Inferior parietal cortex (tissue), 1 donor: ENCODE measurements at regions not wholly inside any gene's neighbourhood (a gene's known extent, or its start where the extent isn't known, plus 50 kb on each side); places are given as distances from the start of the nearest gene placed in this dataset.
"Not testable (repeated sequence)": the region's sequence is repeated elsewhere in the genome, so short reads cannot be mapped to it uniquely, and the experiment has no call there.

ENCODE experiments used
- DNase-seq: peaks from one replicate; pipeline ENCODE4 v3.0.0-alpha.2; 2016; ENCODE audit errors: extremely low spot score

- no peak for DNase-seq
Measured at GRCh38 chr2:186927867-186928191, 78.9 kb upstream of the ZSWIM2 start.

DNA sequence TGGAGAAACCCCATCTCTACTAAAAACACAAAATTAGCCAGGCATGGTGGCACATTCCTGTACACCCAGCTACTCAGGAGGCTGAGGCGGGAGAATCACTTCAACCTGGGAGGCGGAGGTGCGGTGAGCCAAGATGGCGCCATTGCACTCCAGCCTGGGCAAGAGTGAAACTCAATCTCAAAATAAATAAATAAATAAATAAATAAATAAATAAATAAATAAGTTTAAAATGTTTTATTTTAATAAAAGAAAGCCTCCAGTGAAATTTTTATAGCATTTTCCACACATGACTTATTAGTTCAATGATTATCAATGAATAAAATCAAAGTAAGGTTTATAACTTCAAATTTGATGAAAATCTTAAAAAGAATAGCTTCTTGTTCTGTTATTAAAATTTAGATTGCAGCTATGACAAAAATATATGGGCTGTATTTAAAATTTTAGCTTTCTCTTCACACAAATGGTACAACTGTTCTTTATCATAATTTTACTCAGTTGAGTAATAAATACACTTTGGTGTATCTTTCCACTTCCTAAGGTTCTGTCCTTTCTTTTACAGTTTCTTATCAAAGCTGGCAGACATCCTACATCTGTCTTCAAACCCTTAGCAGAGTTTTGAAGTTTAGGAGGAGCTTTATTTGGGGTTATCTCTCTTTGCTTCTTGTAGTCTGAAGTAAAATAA lies 78.4 kb upstream of the ZSWIM2 start:
- no peak for DNase-seq

DNA sequence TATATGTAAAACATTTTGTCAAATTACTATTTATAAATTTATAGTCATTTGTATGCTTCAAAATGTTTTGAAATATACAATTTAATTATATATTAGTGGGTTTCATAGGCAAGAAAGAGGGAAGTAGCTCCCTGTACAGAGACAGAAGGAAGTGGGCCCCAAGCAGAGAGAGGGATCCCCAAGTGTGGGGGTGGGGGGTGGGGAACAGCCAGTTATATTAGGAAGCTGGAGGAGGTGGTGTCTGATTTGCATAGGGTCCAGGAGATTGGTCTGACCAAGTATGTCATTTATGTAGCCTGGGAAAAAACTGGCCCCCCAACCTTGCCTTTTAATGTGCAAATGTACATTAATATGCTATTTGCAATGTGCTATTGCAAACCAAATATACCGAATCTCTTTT lies 76.5 kb upstream of the ZSWIM2 start:
- DNase-seq: no peak

DNA sequence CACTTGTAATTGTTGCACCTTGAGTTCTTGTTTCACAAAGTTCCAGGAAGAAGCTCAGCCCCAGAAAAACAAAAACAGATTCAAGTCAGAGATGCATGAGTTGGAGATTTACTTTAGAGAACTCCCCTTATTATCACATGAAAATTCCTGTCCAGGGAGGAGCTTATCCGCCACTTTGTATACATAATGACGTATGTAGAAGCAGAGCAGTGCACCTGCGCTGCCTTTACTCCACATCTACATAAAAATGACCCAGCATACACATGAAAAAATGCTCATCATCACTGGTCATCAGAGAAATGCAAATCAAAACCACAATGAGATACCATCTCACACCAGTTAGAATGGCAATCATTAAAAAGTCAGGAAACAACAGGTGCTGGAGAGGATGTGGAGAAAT lies 73.3 kb upstream of the ZSWIM2 start:
- DNase-seq: not testable (repeated sequence)

DNA sequence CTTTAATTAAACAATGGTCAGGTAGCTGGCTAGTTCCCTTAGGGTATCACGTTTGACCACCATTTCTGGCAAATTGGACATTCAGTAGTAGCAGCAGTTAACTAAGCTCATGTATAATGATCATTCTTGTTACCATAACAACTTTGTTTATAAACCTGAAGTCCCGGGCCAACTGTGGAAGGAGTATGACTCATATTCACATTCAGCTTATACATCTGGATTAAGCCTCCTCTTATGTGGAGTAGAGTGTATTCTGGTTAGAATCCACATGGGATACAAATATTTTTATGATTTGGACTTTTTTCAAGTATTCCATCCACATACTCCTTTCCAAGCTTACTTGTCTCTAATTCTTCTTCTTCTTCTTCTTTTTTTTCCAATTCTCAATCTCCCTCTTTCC lies 70.3 kb upstream of the ZSWIM2 start:
- DNase-seq: no peak

- DNase-seq: no peak
Measured at GRCh38 chr2:186918495-186918894, 69.5 kb upstream of the ZSWIM2 start.

DNA sequence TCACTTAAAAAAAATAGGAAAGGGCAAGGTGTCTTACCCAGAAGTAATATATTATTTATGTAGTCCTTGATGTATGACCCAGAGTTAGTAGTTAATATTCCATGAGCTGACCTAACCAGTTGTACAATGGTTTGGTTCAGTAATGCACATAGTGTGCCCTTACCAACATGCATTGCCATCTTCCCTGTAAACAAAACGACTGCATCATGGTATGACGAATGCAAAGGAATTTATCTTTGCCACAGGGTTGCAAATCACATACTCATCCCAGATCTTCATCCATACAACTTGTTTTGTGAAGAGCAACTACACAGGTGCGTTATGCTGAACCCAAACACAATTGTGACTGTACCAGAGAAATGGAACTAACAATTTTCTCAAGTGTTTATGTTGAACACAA lies 68.9 kb upstream of the ZSWIM2 start:
- no peak for DNase-seq

- DNase-seq: no peak
Measured at GRCh38 chr2:186913870-186914269, 64.9 kb upstream of the ZSWIM2 start.

DNA sequence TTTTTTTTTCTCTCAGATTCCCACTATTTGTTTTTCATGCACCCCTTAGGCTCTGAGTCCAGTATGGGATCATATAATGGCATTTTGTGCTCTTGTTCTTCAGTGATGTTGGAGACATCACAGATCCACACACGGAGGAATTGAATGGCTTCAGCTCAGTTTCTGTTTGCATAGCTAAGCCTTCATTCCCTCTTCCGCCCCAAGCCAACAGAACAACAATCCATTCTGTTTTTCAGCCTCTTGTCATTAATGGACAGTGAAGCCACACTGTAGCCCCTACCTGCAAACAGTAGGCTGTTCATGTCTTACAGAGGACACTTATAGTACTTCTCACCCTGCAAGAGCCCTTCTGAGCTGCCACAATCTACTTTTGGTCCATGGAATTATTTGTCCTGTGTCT lies 64.0 kb upstream of the ZSWIM2 start:
- no peak for DNase-seq

GRCh38 chr2:186911551-186912085 lies 62.6 kb upstream of the ZSWIM2 start:
- DNase-seq: no peak

GRCh38 chr2:186910996-186911395 lies 62.0 kb upstream of the ZSWIM2 start:
- DNase-seq: no peak

DNA sequence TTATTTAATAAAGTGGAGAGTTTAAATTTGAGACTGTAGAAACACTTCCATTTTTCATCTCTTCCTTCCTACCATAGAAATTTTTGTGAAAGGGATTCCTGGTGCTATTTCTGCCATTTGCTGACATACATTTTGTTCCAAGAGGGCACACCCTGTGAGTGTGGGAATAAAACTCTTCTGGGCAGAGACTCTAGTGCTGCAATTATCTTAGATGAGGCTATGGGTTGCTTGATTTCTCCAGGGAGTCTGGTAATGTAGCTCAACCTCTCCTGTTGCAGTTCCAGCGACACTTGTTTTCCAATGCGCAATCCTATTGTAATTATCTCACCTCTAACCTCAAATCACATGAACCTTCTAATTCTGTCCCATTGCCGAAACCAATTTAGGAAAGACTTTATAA lies 60.1 kb upstream of the ZSWIM2 start:
- DNase-seq: no peak

- DNase-seq: no peak
Measured at GRCh38 chr2:186907897-186908296, 58.9 kb upstream of the ZSWIM2 start.

DNA sequence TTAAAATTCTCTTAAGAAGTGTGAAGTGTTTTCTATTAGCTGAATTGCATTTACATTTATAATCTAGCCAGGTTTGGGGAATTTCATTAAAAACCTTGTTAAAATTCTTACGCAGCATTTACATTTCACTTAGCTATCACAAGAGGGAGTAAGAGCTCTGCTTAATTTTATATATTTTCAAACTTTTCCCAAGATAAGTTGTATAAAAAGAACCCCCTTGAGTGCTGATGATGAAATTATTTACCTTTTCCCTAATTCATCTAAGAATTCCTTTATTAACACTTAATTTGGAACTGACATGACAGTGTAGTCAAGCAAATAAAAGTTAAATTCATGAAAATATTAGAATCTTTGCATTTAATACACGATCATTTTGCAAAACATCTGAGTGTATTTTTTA lies 54.2 kb upstream of the ZSWIM2 start:
- DNase-seq: no peak
